ENCODE measurements at regions not wholly inside any gene's neighbourhood (a gene's known extent, or its start where the extent isn't known, plus 50 kb on each side); places are given as distances from the start of the nearest gene placed in this dataset.

- H3K9me2 ChIP-seq (ENCODE audit: insufficient read depth): no peaks in the 10 kb centered on the region
- no peak for DNase-seq (ENCODE audit: low read depth, low spot score)
- H4K20me1 ChIP-seq (ENCODE audit: insufficient read depth): no peaks in the 10 kb centered on the region
- no TSS peak for BruUV-seq (replicated peaks)
- no peak overlapping the region for H2AFZ ChIP-seq (ENCODE audit: low read depth, low read length, poor library complexity, severe bottlenecking)
- POLR2A ChIA-PET: no interaction called here
- H3K79me2 ChIP-seq (ENCODE audit: insufficient read depth, low read length): no peaks in the 10 kb centered on the region
- H3K4me3 ChIP-seq (replicated peaks in 1 of 2; ENCODE audit: low read depth in 1 of 2, low read length in 2 of 2): no peak overlapping the region
- H3K36me3 ChIP-seq (ENCODE audit: control insufficient read depth in 1 of 2, insufficient read depth in 2 of 2, low read length in 2 of 2): no peaks in the 10 kb centered on the region
- RAD21 ChIA-PET (ENCODE audit: low non-redundant PET in 1 of 2, low total read pairs in 2 of 2, uncharacterized antibody in 2 of 2, unreplicated experiment in 2 of 2): no interaction called here
- H3K27me3 ChIP-seq (ENCODE audit: insufficient read depth, low read length): no peaks in the 10 kb centered on the region
- ATAC-seq: no peak
- H3K27ac ChIP-seq (ENCODE audit: low read depth, low read length): no peak overlapping the region
- intact Hi-C loops (cut with micrococcal nuclease): no loop called here
- no peaks in the 10 kb centered on the region for H3K9me3 ChIP-seq (ENCODE audit: control insufficient read depth in 1 of 2, insufficient read depth in 1 of 2, low read depth in 1 of 2, low read length in 2 of 2)
- no peak overlapping the region for H3K4me2 ChIP-seq (ENCODE audit: low read length)
- peaks cover 0 to 22% of the 10 kb centered on the region in 2 experiments; a peak in 2 of 4 replicates for H3K4me1 ChIP-seq (ENCODE audit: control insufficient read depth in 1 of 2, insufficient read depth in 2 of 2, low read length in 2 of 2)
- CTCF ChIA-PET: no interaction called here
- TF ChIP-seq FOSL1 (IDR thresholded peaks at IDR 0.05; ENCODE audit: low read depth): no peak
- no peak overlapping the region for H3K9ac ChIP-seq (ENCODE audit: low read length)
These were observed 106.1 kb upstream of the C1GALT1C1 start for GRCh38 chrX:120735966-120736365.

- Histone ChIP-seq H2AFZ (ENCODE audit: low read depth, low read length, poor library complexity, severe bottlenecking) (no peak overlapping the region), H3K9me2 (ENCODE audit: insufficient read depth) (no peaks in the 10 kb centered on the region), H3K4me1 (ENCODE audit: control insufficient read depth in 1 of 2, insufficient read depth in 2 of 2, low read length in 2 of 2) (peaks cover 0 to 22% of the 10 kb centered on the region in 2 experiments; a peak in 2 of 4 replicates), H3K9ac (ENCODE audit: low read length) (no peak overlapping the region), H3K4me3 (replicated peaks in 1 of 2; ENCODE audit: low read depth in 1 of 2, low read length in 2 of 2) (no peak overlapping the region), H3K4me2 (ENCODE audit: low read length) (no peak overlapping the region), H4K20me1 (ENCODE audit: insufficient read depth) (no peaks in the 10 kb centered on the region), H3K36me3 (ENCODE audit: control insufficient read depth in 1 of 2, insufficient read depth in 2 of 2, low read length in 2 of 2) (no peaks in the 10 kb centered on the region), H3K9me3 (ENCODE audit: control insufficient read depth in 1 of 2, insufficient read depth in 1 of 2, low read depth in 1 of 2, low read length in 2 of 2) (no peaks in the 10 kb centered on the region), H3K27me3 (ENCODE audit: insufficient read depth, low read length) (no peaks in the 10 kb centered on the region), H3K79me2 (ENCODE audit: insufficient read depth, low read length) (no peaks in the 10 kb centered on the region), H3K27ac (ENCODE audit: low read depth, low read length) (no peak overlapping the region)
- no TSS peak for BruUV-seq (replicated peaks)
- no peak for ATAC-seq
- RAD21 ChIA-PET (ENCODE audit: low non-redundant PET in 1 of 2, low total read pairs in 2 of 2, uncharacterized antibody in 2 of 2, unreplicated experiment in 2 of 2): no interaction called here
- TF ChIP-seq CTCF (IDR thresholded peaks at IDR 0.05 in 2 of 3, conservative IDR thresholded peaks at IDR 0.05 in 1 of 3; ENCODE audit: borderline replicate concordance in 1 of 3, insufficient read depth in 1 of 3, low read depth in 2 of 3, low read length in 2 of 3): no peak
- no peak for TF ChIP-seq TCF7L2 (IDR thresholded peaks at IDR 0.05; ENCODE audit: borderline replicate concordance, extremely low read depth, insufficient read depth, insufficient read length)
- no peak for DNase-seq (ENCODE audit: low read depth, low spot score)
- CTCF ChIA-PET: no interaction called here
- intact Hi-C loops (cut with micrococcal nuclease): no loop called here
- POLR2A ChIA-PET: no interaction called here
These were observed 103.0 kb upstream of the C1GALT1C1 start for GRCh38 chrX:120732879-120733278.

Measured in HCT116 (cell line).